Activated CD4-positive, alpha-beta T cell treated with anti-CD3 and anti-CD28 coated beads, Interleukin-2, amount 10 ng/mL, durations not matched to agents 7 days and 5 days (primary cell): ENCODE measurements at regions not wholly inside any gene's neighbourhood (a gene's known extent, or its start where the extent isn't known, plus 50 kb on each side); places are given as distances from the start of the nearest gene placed in this dataset.

ENCODE experiments used
- CTCF ChIA-PET: fragments of 350-600 bp; sonication (Branson Sonifier 250); formaldehyde crosslinking; loops from one replicate; lab custom pipeline; 2021; ENCODE audit warnings: antibody characterized with exemption; lab: Charles Lee
- POLR2A ChIA-PET: fragments of 350-600 bp; sonication (Branson Sonifier 250); formaldehyde crosslinking; loops from one replicate; lab custom pipeline; 2021; ENCODE audit warnings: antibody characterized with exemption; lab: Charles Lee
- DNase-seq: peaks from one replicate; pipeline ENCODE4 v3.0.0-alpha.2; 2020
- H3K27ac Mint-ChIP-seq: one replicate; pipeline ENCODE4 v1.8.0; 2021; ENCODE audit warnings: mild to moderate bottlenecking, moderate library complexity, mixed read lengths
- H3K27me3 Mint-ChIP-seq: one replicate; pipeline ENCODE4 v1.8.0; 2021; ENCODE audit warnings: mixed read lengths
- H3K36me3 Mint-ChIP-seq: one replicate; pipeline ENCODE4 v1.8.0; 2021; ENCODE audit warnings: low read depth, mixed read lengths
- H3K4me1 Mint-ChIP-seq: one replicate; pipeline ENCODE4 v1.8.0; 2021; ENCODE audit warnings: mixed read lengths
- H3K4me3 Mint-ChIP-seq: one replicate; pipeline ENCODE4 v1.8.0; 2021; ENCODE audit warnings: mild to moderate bottlenecking, moderate library complexity, mixed read lengths
- H3K9me3 Mint-ChIP-seq: one replicate; pipeline ENCODE4 v1.8.0; 2021; ENCODE audit warnings: mixed read lengths

GRCh38 chr13:59501004-59501403 is 662.7 kb downstream of the DIAPH3 start:
- H3K36me3 Mint-ChIP-seq, result no peaks in the 10 kb centered on the region
- DNase-seq, result no peak
- H3K4me1 Mint-ChIP-seq, result no peaks in the 10 kb centered on the region
- no peak overlapping the region for H3K4me3 Mint-ChIP-seq
- ChIA-PET CTCF (no interaction called here), POLR2A (no interaction called here)
- no peak overlapping the region for H3K27ac Mint-ChIP-seq
- H3K27me3 Mint-ChIP-seq, result peaks cover 6% of the 10 kb centered on the region
- H3K9me3 Mint-ChIP-seq, result no peaks in the 10 kb centered on the region

DNA sequence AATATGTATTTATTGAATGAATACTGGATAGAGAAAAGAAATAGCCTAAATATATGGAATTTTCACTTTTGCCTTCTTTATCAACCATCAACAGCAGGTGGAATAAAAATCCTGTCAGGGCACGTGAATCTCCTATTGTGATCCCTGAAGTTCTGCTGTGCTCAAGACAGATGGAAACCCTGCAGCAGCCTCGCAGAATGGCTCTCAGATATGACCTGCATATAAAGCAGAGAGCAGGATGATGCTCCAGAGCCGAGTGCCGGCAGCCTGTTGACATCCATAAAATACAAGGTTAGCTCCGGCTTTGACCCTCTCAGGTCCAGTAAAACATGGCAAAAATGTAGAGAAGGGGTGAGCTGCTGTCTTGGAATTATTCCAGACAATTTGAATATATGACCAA is 659.3 kb downstream of the DIAPH3 start:
- ChIA-PET POLR2A (no interaction called here), CTCF (no interaction called here)
- peaks cover 6% of the 10 kb centered on the region for H3K27me3 Mint-ChIP-seq
- no peaks in the 10 kb centered on the region for H3K4me1 Mint-ChIP-seq
- H3K9me3 Mint-ChIP-seq, result no peaks in the 10 kb centered on the region
- H3K27ac Mint-ChIP-seq, result no peak overlapping the region
- no peaks in the 10 kb centered on the region for H3K36me3 Mint-ChIP-seq
- no peak overlapping the region for H3K4me3 Mint-ChIP-seq
- DNase-seq, result no peak

DNA sequence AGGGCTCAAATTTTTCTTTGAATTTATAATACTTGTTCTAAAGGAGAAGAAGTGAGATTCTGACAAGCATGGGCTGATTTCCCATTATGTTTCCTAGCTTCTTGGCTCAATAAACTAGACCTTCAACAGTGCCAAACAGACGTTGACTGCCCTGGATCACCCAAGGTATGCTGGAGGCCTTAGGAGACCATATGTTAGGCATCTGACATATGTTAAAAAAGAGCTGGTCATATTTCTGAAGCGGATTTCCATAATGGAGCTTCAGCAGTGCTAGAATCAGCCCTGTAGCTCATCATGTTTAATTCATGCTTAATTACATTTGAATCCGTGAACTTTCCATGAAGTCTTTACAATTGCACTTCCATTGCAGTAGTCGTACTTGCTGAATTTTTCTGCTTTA is 653.3 kb downstream of the DIAPH3 start:
- no peak for DNase-seq
- H3K9me3 Mint-ChIP-seq, result no peaks in the 10 kb centered on the region
- CTCF ChIA-PET, result interaction anchor here (1.5 kb wide), 1 partner anchor 13 kb away, joined by 3 read pairs; no protein-coding TSS in a partner anchor
- no peak overlapping the region for H3K27ac Mint-ChIP-seq
- no peaks in the 10 kb centered on the region for H3K27me3 Mint-ChIP-seq
- H3K36me3 Mint-ChIP-seq, result no peaks in the 10 kb centered on the region
- H3K4me3 Mint-ChIP-seq, result no peak overlapping the region
- H3K4me1 Mint-ChIP-seq, result no peaks in the 10 kb centered on the region
- POLR2A ChIA-PET, result no interaction called here

GRCh38 chr13:59513686-59514085 is 650.0 kb downstream of the DIAPH3 start:
- Mint-ChIP-seq H3K27me3 (no peaks in the 10 kb centered on the region), H3K9me3 (no peaks in the 10 kb centered on the region), H3K36me3 (no peaks in the 10 kb centered on the region), H3K4me1 (no peaks in the 10 kb centered on the region), H3K27ac (no peak overlapping the region), H3K4me3 (no peak overlapping the region)
- no peak for DNase-seq
- CTCF ChIA-PET, result no interaction called here
- POLR2A ChIA-PET, result no interaction called here

- no peaks in the 10 kb centered on the region for H3K27me3 Mint-ChIP-seq
- H3K4me1 Mint-ChIP-seq, result no peaks in the 10 kb centered on the region
- ChIA-PET POLR2A (no interaction called here), CTCF (no interaction called here)
- H3K4me3 Mint-ChIP-seq, result no peak overlapping the region
- no peak overlapping the region for H3K27ac Mint-ChIP-seq
- no peaks in the 10 kb centered on the region for H3K36me3 Mint-ChIP-seq
- H3K9me3 Mint-ChIP-seq, result no peaks in the 10 kb centered on the region
- DNase-seq, result no peak
Observed at GRCh38 chr13:59514316-59514715, 649.4 kb downstream of the DIAPH3 start.

- no peaks in the 10 kb centered on the region for H3K4me1 Mint-ChIP-seq
- H3K27ac Mint-ChIP-seq, result no peak overlapping the region
- ChIA-PET POLR2A (no interaction called here), CTCF (interaction anchor here (1.7 kb wide), 1 partner anchor 30 kb away, joined by 4 read pairs; no protein-coding TSS in a partner anchor)
- H3K27me3 Mint-ChIP-seq, result no peaks in the 10 kb centered on the region
- no peak overlapping the region for H3K4me3 Mint-ChIP-seq
- H3K9me3 Mint-ChIP-seq, result no peaks in the 10 kb centered on the region
- no peak for DNase-seq
- no peaks in the 10 kb centered on the region for H3K36me3 Mint-ChIP-seq
Observed at GRCh38 chr13:59519819-59520218, 643.9 kb downstream of the DIAPH3 start.

GRCh38 chr13:59521549-59521948 is 642.2 kb downstream of the DIAPH3 start:
- Mint-ChIP-seq H3K36me3 (no peaks in the 10 kb centered on the region), H3K9me3 (no peaks in the 10 kb centered on the region), H3K4me3 (no peak overlapping the region), H3K4me1 (no peaks in the 10 kb centered on the region), H3K27ac (no peak overlapping the region), H3K27me3 (no peaks in the 10 kb centered on the region)
- no peak for DNase-seq
- POLR2A ChIA-PET, result no interaction called here
- CTCF ChIA-PET, result interaction anchor here (1.7 kb wide), 1 partner anchor 31 kb away, joined by 4 read pairs; no protein-coding TSS in a partner anchor

GRCh38 chr13:59522652-59523051 is 641.1 kb downstream of the DIAPH3 start:
- ChIA-PET POLR2A (no interaction called here), CTCF (no interaction called here)
- H3K36me3 Mint-ChIP-seq, result no peaks in the 10 kb centered on the region
- H3K27ac Mint-ChIP-seq, result no peak overlapping the region
- H3K27me3 Mint-ChIP-seq, result no peaks in the 10 kb centered on the region
- H3K4me3 Mint-ChIP-seq, result no peak overlapping the region
- no peaks in the 10 kb centered on the region for H3K4me1 Mint-ChIP-seq
- DNase-seq, result no peak
- H3K9me3 Mint-ChIP-seq, result no peaks in the 10 kb centered on the region

DNA sequence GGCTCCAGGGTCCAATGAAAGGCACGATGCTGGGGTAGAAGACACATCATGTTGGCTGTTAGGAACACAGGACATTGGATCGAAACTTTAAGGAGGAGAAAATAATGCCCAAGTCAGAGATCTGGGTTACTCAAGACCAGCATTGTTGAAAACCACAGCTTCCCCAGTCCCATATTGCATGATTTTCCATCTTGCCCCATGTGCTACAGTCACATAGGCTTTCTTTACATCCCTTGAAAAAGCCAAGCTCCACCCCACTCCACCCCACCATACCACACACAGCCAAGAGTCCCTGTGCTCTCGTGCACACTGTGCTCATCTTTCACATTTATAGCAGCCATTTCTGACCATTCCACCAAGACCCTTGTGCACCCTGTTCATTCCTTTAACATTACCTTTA is 636.2 kb downstream of the DIAPH3 start:
- no peak overlapping the region for H3K4me3 Mint-ChIP-seq

DNA sequence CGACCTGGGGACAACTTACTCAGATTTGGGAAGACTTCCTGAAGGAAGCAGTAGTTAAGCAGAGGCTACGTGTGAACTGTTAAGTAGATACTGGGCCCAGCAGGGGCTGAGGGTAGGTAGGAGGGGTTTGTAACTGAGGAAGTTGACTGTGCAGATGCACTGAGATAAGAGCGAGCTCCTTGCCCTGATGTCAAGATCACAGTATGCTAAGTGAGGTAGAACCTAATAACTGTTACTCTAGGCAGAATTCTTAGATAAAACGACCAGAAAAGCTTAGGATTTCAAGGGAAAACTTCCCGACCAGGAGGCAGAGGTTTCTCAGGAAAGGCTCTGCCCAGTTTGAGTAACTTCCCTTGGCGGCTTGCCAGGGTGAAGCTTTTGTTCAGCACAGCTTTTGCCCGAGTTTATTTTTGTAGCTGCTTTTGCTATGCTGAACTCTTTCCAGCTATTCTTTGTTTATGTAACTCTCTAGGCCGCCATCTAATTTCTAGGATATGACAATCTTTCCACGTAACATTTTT is 632.1 kb downstream of the DIAPH3 start:
- no peaks in the 10 kb centered on the region for H3K9me3 Mint-ChIP-seq
- peak overlapping the region; percentile 51 for H3K27ac Mint-ChIP-seq
- peaks cover 8% of the 10 kb centered on the region for H3K4me1 Mint-ChIP-seq
- no peak overlapping the region for H3K4me3 Mint-ChIP-seq
- no peaks in the 10 kb centered on the region for H3K27me3 Mint-ChIP-seq
- peak; percentile 11 for DNase-seq
- CTCF ChIA-PET, result no interaction called here
- POLR2A ChIA-PET, result no interaction called here
- H3K36me3 Mint-ChIP-seq, result no peaks in the 10 kb centered on the region

More for the DNA sequence above, 636.2 kb downstream of the DIAPH3 start:
- Mint-ChIP-seq H3K27ac (no peak overlapping the region), H3K27me3 (no peaks in the 10 kb centered on the region), H3K36me3 (no peaks in the 10 kb centered on the region), H3K9me3 (no peaks in the 10 kb centered on the region), H3K4me1 (peaks cover 8% of the 10 kb centered on the region)
- ChIA-PET CTCF (no interaction called here), POLR2A (no interaction called here)
- DNase-seq, result no peak

GRCh38 chr13:59532405-59532804 is 631.3 kb downstream of the DIAPH3 start:
- H3K9me3 Mint-ChIP-seq, result no peaks in the 10 kb centered on the region
- CTCF ChIA-PET, result no interaction called here
- H3K27ac Mint-ChIP-seq, result no peak overlapping the region
- H3K4me1 Mint-ChIP-seq, result peaks cover 8% of the 10 kb centered on the region
- no peak overlapping the region for H3K4me3 Mint-ChIP-seq
- no peak for DNase-seq
- POLR2A ChIA-PET, result no interaction called here
- no peaks in the 10 kb centered on the region for H3K27me3 Mint-ChIP-seq
- no peaks in the 10 kb centered on the region for H3K36me3 Mint-ChIP-seq

GRCh38 chr13:59533561-59534555 is 629.9 kb downstream of the DIAPH3 start:
- CTCF ChIA-PET, result no interaction called here
- no peak overlapping the region for H3K4me3 Mint-ChIP-seq
- no peaks in the 10 kb centered on the region for H3K27me3 Mint-ChIP-seq
- no peaks in the 10 kb centered on the region for H3K9me3 Mint-ChIP-seq
- no peak for DNase-seq
- no peak overlapping the region for H3K27ac Mint-ChIP-seq
- peaks cover 8% of the 10 kb centered on the region for H3K4me1 Mint-ChIP-seq
- H3K36me3 Mint-ChIP-seq, result no peaks in the 10 kb centered on the region
- POLR2A ChIA-PET, result no interaction called here

- ChIA-PET CTCF (no interaction called here), POLR2A (no interaction called here)
- H3K27me3 Mint-ChIP-seq, result no peaks in the 10 kb centered on the region
- no peak for DNase-seq
- H3K9me3 Mint-ChIP-seq, result no peaks in the 10 kb centered on the region
- no peak overlapping the region for H3K4me3 Mint-ChIP-seq
- peaks cover 8% of the 10 kb centered on the region for H3K4me1 Mint-ChIP-seq
- no peaks in the 10 kb centered on the region for H3K36me3 Mint-ChIP-seq
- no peak overlapping the region for H3K27ac Mint-ChIP-seq
Observed at GRCh38 chr13:59534806-59535205, 628.9 kb downstream of the DIAPH3 start.
